ENCODE measurements at regions not wholly inside any gene's neighbourhood (a gene's known extent, or its start where the extent isn't known, plus 50 kb on each side); places are given as distances from the start of the nearest gene placed in this dataset.

GRCh38 chr1:34406833-34407539 is 230.3 kb downstream of the C1orf94 start:
- Mint-ChIP-seq H3K27ac (no peak overlapping the region), H3K27me3 (peaks cover 5% of the 10 kb centered on the region)
- POLR2A ChIA-PET = no interaction called here

GRCh38 chr1:34408011-34408410 is 231.3 kb downstream of the C1orf94 start:
- H3K9me3 Mint-ChIP-seq = peaks cover 4% of the 10 kb centered on the region
- ChIA-PET POLR2A (no interaction called here), CTCF (no interaction called here)
- H3K27me3 Mint-ChIP-seq = peaks cover 5% of the 10 kb centered on the region
- no peaks in the 10 kb centered on the region for H3K4me1 Mint-ChIP-seq (ENCODE audit: low read depth)
- no peak overlapping the region for H3K27ac Mint-ChIP-seq
- intact Hi-C loops (cut with micrococcal nuclease) = no loop called here
- no peaks in the 10 kb centered on the region for H3K36me3 Mint-ChIP-seq
- H3K4me3 Mint-ChIP-seq = no peak overlapping the region
- no peak for DNase-seq

More at GRCh38 chr1:34406833-34407539, 230.3 kb downstream of the C1orf94 start:
- DNase-seq = no peak
- Mint-ChIP-seq H3K4me1 (ENCODE audit: low read depth) (no peaks in the 10 kb centered on the region), H3K4me3 (no peak overlapping the region), H3K9me3 (peaks cover 4% of the 10 kb centered on the region), H3K36me3 (no peaks in the 10 kb centered on the region)
- intact Hi-C loops (cut with micrococcal nuclease) = no loop called here
- CTCF ChIA-PET = no interaction called here

GRCh38 chr1:34409689-34410229 is 233.1 kb downstream of the C1orf94 start:
- Mint-ChIP-seq H3K4me3 (no peak overlapping the region), H3K4me1 (ENCODE audit: low read depth) (no peaks in the 10 kb centered on the region), H3K27ac (no peak overlapping the region), H3K36me3 (no peaks in the 10 kb centered on the region), H3K9me3 (no peaks in the 10 kb centered on the region), H3K27me3 (peaks cover 6% of the 10 kb centered on the region)
- DNase-seq = no peak
- ChIA-PET CTCF (no interaction called here), POLR2A (no interaction called here)
- intact Hi-C loops (cut with micrococcal nuclease) = no loop called here

GRCh38 chr1:34412598-34413370 is 236.1 kb downstream of the C1orf94 start:
- POLR2A ChIA-PET = no interaction called here
- CTCF ChIA-PET = no interaction called here
- Mint-ChIP-seq H3K4me1 (ENCODE audit: low read depth) (no peaks in the 10 kb centered on the region), H3K4me3 (no peak overlapping the region), H3K27ac (no peak overlapping the region), H3K9me3 (no peaks in the 10 kb centered on the region), H3K27me3 (peaks cover 3% of the 10 kb centered on the region), H3K36me3 (no peaks in the 10 kb centered on the region)
- DNase-seq = no peak
- intact Hi-C loops (cut with micrococcal nuclease) = no loop called here

- no peaks in the 10 kb centered on the region for H3K36me3 Mint-ChIP-seq
- peaks cover 8% of the 10 kb centered on the region for H3K27me3 Mint-ChIP-seq
- H3K27ac Mint-ChIP-seq = no peak overlapping the region
- ChIA-PET CTCF (no interaction called here), POLR2A (no interaction called here)
- no peaks in the 10 kb centered on the region for H3K9me3 Mint-ChIP-seq
- intact Hi-C loops (cut with micrococcal nuclease) = no loop called here
- H3K4me1 Mint-ChIP-seq (ENCODE audit: low read depth) = no peaks in the 10 kb centered on the region
- H3K4me3 Mint-ChIP-seq = no peak overlapping the region
- DNase-seq = no peak
Observed at GRCh38 chr1:34415140-34415539, 238.4 kb downstream of the C1orf94 start.

- no peak overlapping the region for H3K4me3 Mint-ChIP-seq
- H3K27me3 Mint-ChIP-seq = peaks cover 13% of the 10 kb centered on the region
- no peak overlapping the region for H3K27ac Mint-ChIP-seq
- ChIA-PET CTCF (no interaction called here), POLR2A (no interaction called here)
- intact Hi-C loops (cut with micrococcal nuclease) = no loop called here
- H3K9me3 Mint-ChIP-seq = no peaks in the 10 kb centered on the region
- H3K4me1 Mint-ChIP-seq (ENCODE audit: low read depth) = no peaks in the 10 kb centered on the region
- DNase-seq = no peak
- H3K36me3 Mint-ChIP-seq = no peaks in the 10 kb centered on the region
Observed at GRCh38 chr1:34418166-34418565, 241.5 kb downstream of the C1orf94 start.

GRCh38 chr1:34419663-34420136 is 243.0 kb downstream of the C1orf94 start:
- intact Hi-C loops (cut with micrococcal nuclease) = no loop called here
- Mint-ChIP-seq H3K9me3 (no peaks in the 10 kb centered on the region), H3K4me1 (ENCODE audit: low read depth) (no peaks in the 10 kb centered on the region), H3K36me3 (no peaks in the 10 kb centered on the region), H3K4me3 (no peak overlapping the region), H3K27ac (no peak overlapping the region), H3K27me3 (peaks cover 14% of the 10 kb centered on the region)
- no peak for DNase-seq
- ChIA-PET CTCF (no interaction called here), POLR2A (no interaction called here)

- Mint-ChIP-seq H3K9me3 (no peaks in the 10 kb centered on the region), H3K36me3 (no peaks in the 10 kb centered on the region), H3K27ac (no peak overlapping the region), H3K4me1 (ENCODE audit: low read depth) (no peaks in the 10 kb centered on the region), H3K27me3 (peaks cover 15% of the 10 kb centered on the region), H3K4me3 (no peak overlapping the region)
- CTCF ChIA-PET = no interaction called here
- intact Hi-C loops (cut with micrococcal nuclease) = no loop called here
- POLR2A ChIA-PET = no interaction called here
- no peak for DNase-seq
Observed at GRCh38 chr1:34425046-34425445, 248.3 kb downstream of the C1orf94 start.

GRCh38 chr1:34425785-34426184 is 249.1 kb downstream of the C1orf94 start:
- H3K27me3 Mint-ChIP-seq = peaks cover 15% of the 10 kb centered on the region
- no peaks in the 10 kb centered on the region for H3K4me1 Mint-ChIP-seq (ENCODE audit: low read depth)
- POLR2A ChIA-PET = no interaction called here
- H3K36me3 Mint-ChIP-seq = no peaks in the 10 kb centered on the region
- H3K9me3 Mint-ChIP-seq = no peaks in the 10 kb centered on the region
- intact Hi-C loops (cut with micrococcal nuclease) = no loop called here
- no peak overlapping the region for H3K4me3 Mint-ChIP-seq
- CTCF ChIA-PET = no interaction called here
- DNase-seq = no peak
- no peak overlapping the region for H3K27ac Mint-ChIP-seq

GRCh38 chr1:34426325-34426896 is 249.7 kb downstream of the C1orf94 start:
- intact Hi-C loops (cut with micrococcal nuclease) = no loop called here
- Mint-ChIP-seq H3K27ac (no peak overlapping the region), H3K27me3 (peaks cover 13% of the 10 kb centered on the region), H3K9me3 (no peaks in the 10 kb centered on the region), H3K4me3 (no peak overlapping the region), H3K36me3 (no peaks in the 10 kb centered on the region), H3K4me1 (ENCODE audit: low read depth) (no peaks in the 10 kb centered on the region)
- CTCF ChIA-PET = no interaction called here
- DNase-seq = no peak
- POLR2A ChIA-PET = no interaction called here

- H3K36me3 Mint-ChIP-seq = no peaks in the 10 kb centered on the region
- DNase-seq = no peak
- intact Hi-C loops (cut with micrococcal nuclease) = no loop called here
- no peaks in the 10 kb centered on the region for H3K4me1 Mint-ChIP-seq (ENCODE audit: low read depth)
- H3K27me3 Mint-ChIP-seq = peaks cover 12% of the 10 kb centered on the region
- POLR2A ChIA-PET = no interaction called here
- CTCF ChIA-PET = no interaction called here
- H3K27ac Mint-ChIP-seq = no peak overlapping the region
- no peak overlapping the region for H3K4me3 Mint-ChIP-seq
- no peaks in the 10 kb centered on the region for H3K9me3 Mint-ChIP-seq
Observed at GRCh38 chr1:34427170-34427569, 250.5 kb downstream of the C1orf94 start.

GRCh38 chr1:34433099-34433498 is 256.4 kb downstream of the C1orf94 start:
- Mint-ChIP-seq H3K27ac (no peak overlapping the region), H3K27me3 (peaks cover 12% of the 10 kb centered on the region), H3K36me3 (no peaks in the 10 kb centered on the region), H3K9me3 (no peaks in the 10 kb centered on the region), H3K4me3 (no peak overlapping the region), H3K4me1 (ENCODE audit: low read depth) (no peaks in the 10 kb centered on the region)
- CTCF ChIA-PET = no interaction called here
- DNase-seq = no peak
- intact Hi-C loops (cut with micrococcal nuclease) = no loop called here
- POLR2A ChIA-PET = no interaction called here
